Suprapubic skin (tissue), 3 donors: ENCODE measurements at regions not wholly inside any gene's neighbourhood (a gene's known extent, or its start where the extent isn't known, plus 50 kb on each side); places are given as distances from the start of the nearest gene placed in this dataset.

Experiments
- CTCF ChIP-seq, 2 donors: fragments of 200-600 bp in 1 of 2; fragments of 450-650 bp in 1 of 2; sonication (generic) in 1 of 2; IDR thresholded peaks; one replicate each; pipeline ENCODE4 v1.5.1; 2016 to 2019; ENCODE audit warnings: antibody characterized with exemption in 2 of 2, mild to moderate bottlenecking in 1 of 2, moderate library complexity in 1 of 2
- POLR2AphosphoS5 ChIP-seq, 3 donors: sonication (generic); formaldehyde crosslinking; IDR thresholded peaks; one replicate each; pipeline ENCODE4 v1.6.1; 2017; ENCODE audit warnings: antibody characterized with exemption in 3 of 3

GRCh38 chr22:34296461-34296860 is 376.2 kb upstream of the LARGE1 start:
- TF ChIP-seq CTCF (IDR thresholded peaks at IDR 0.05) = no peak
- TF ChIP-seq POLR2AphosphoS5 (IDR thresholded peaks at IDR 0.05) = no peak
